Mammary epithelial cell (primary cell): ENCODE measurements at regions not wholly inside any gene's neighbourhood (a gene's known extent, or its start where the extent isn't known, plus 50 kb on each side); places are given as distances from the start of the nearest gene placed in this dataset.

ENCODE experiments used
- CTCF ChIP-seq, 2 donors: IDR thresholded peaks in 1 of 2; conservative IDR thresholded peaks in 1 of 2; 2 replicates each; pipeline ENCODE4 v1.5.1; 2011 to 2012; ENCODE audit warnings: inconsistent platforms in 2 of 2, low read length in 2 of 2, mild to moderate bottlenecking in 2 of 2, control low read depth in 1 of 2, low read depth in 1 of 2; ENCODE audit not compliant: insufficient read depth in 1 of 2; ENCODE audit errors: extremely low read depth in 1 of 2
- EZH2 ChIP-seq: IDR thresholded peaks from 2 replicates; pipeline ENCODE4 v1.6.1; 2012; ENCODE audit warnings: low read length, inconsistent platforms, borderline replicate concordance

DNA sequence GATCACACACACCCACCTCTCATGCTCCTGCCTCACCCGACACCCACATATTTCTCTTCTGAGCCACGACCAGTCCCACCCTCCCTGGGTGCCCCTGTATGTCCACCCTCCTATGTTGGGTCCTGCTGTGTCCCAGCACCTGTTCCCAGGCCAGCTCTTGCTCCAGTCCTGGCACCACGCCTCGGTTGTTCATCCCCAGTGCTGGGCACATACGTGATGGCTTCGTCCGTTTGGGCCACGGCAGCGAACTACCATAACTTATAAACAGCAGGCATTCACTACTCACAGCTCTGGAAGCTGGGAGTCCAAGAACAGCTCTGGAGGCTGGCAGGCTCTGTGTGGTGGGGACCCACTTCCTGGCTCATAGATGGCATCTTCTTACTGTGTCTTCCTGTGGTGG is 116.9 kb downstream of the BRD1 start:
- no peak for TF ChIP-seq CTCF (conservative IDR thresholded peaks at IDR 0.05 in 1 of 2, IDR thresholded peaks at IDR 0.05 in 1 of 2; ENCODE audit: extremely low read depth in 1 of 2, insufficient read depth in 1 of 2, low read depth in 1 of 2, low read length in 2 of 2)
- TF ChIP-seq EZH2: no peak
